ENCODE measurements at regions not wholly inside any gene's neighbourhood (a gene's known extent, or its start where the extent isn't known, plus 50 kb on each side); places are given as distances from the start of the nearest gene placed in this dataset.

- TF ChIP-seq NR3C1 (IDR thresholded peaks at IDR 0.05) (no peak), RAD21 (conservative IDR thresholded peaks at IDR 0.05 in 1 of 2, IDR thresholded peaks at IDR 0.05 in 1 of 2) (no peak), ESRRA (IDR thresholded peaks at IDR 0.05; ENCODE audit: borderline replicate concordance, low read length) (no peak), CEBPB (IDR thresholded peaks at IDR 0.05) (no peak), POLR2A (IDR thresholded peaks at IDR 0.05; ENCODE audit: low read length) (no peak), CTCF (IDR thresholded peaks at IDR 0.05) (no peak), ZFP36 (IDR thresholded peaks at IDR 0.05; ENCODE audit: borderline replicate concordance, partially characterized antibody) (no peak), CHD2 (IDR thresholded peaks at IDR 0.05; ENCODE audit: low read length, partially characterized antibody) (no peak)
Observed at GRCh38 chr18:24937639-24938275, 414.2 kb downstream of the ZNF521 start.

Data from A549 (cell line).